ENCODE measurements at regions not wholly inside any gene's neighbourhood (a gene's known extent, or its start where the extent isn't known, plus 50 kb on each side); places are given as distances from the start of the nearest gene placed in this dataset.
"Not testable (repeated sequence)": the region's sequence is repeated elsewhere in the genome, so short reads cannot be mapped to it uniquely, and the experiment has no call there.

DNA sequence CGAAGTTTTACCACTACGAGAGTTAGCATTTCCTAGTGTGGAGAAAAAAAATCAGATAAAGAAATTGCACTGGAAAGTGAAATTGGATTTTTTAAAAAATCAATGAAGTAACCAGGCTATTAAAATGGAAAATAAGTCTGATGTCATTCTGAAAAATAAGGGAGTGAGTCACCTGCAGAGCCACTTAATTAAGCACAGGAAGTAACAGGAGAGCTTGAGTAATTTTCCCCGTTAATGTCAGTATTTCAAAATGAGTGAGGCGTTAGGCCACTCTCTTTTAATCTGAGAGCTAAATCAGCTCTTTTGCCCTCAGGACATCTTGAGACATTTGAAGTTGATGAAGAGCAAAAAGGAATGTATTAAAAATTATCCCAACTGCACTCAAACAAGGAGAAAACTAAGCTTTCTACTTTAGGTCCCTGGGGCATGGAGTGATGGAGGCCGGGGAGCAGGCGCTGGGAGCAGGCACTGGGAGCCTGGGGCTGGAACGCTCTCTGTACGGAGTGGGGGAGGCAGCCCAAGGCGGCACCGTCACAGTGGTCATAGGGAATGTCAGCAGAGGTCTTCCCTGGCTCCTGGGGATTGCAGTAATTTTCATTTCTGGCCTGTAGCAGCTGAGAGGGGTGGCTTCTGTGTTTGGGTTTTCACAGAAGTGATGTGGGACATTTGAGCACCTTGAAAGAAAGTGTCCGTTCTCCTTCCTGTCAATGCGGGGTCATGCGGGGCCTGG is 194.6 kb downstream of the BCL2L11 start:
- not testable (repeated sequence) for H3K9ac ChIP-seq (ENCODE audit: insufficient read depth, low read length); H3K9me3 ChIP-seq (ENCODE audit: control insufficient read depth, insufficient read depth, low read depth, low read length); H3K36me3 ChIP-seq (ENCODE audit: control insufficient read depth, insufficient read depth, low read length); H2AFZ ChIP-seq (ENCODE audit: low read length); H3K4me1 ChIP-seq (ENCODE audit: control insufficient read depth, extremely low read depth, insufficient read depth, low read length); H3K4me3 ChIP-seq (replicated peaks in 1 of 4; ENCODE audit: control extremely low read depth in 1 of 4, insufficient read depth in 1 of 4, low read depth in 3 of 4, low read length in 4 of 4); H4K20me1 ChIP-seq (ENCODE audit: control insufficient read depth, extremely low read depth, insufficient read depth, low read length); H3K4me2 ChIP-seq (ENCODE audit: extremely low read depth, insufficient read depth, low read length); H3K27me3 ChIP-seq (ENCODE audit: control insufficient read depth, insufficient read depth, low read length); H3K79me2 ChIP-seq (ENCODE audit: control insufficient read depth, insufficient read depth, low read length); H3K27ac ChIP-seq (ENCODE audit: insufficient read depth, low read length)
- DNase-seq (ENCODE audit: low read depth in 2 of 2), result peak in 1 of 2 donors; percentile 6

DNA sequence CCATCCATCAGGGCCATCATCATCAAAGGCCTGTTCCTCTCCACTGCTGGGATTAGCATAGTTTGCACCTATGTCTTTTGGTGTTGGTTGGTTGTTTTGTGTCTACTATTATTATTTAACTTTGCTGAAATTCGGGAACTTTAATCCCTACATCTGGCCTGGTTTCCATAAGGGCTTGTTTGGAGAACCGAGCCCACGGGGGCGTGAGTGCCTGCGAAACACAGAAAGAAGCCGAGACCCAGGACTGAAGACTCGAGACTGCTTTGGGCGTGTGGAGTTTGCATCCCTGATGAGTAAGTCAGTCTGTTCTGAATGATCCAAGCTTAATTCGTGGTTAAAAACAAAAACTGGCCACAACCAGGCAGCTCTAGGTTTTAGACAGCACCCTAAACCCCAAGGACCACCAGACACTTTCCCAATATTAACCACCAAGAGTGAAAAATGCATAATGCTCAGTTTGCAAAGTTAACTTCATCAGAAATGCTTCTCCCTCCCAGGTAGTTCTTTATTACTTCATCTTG is 195.6 kb downstream of the BCL2L11 start:
- not testable (repeated sequence) for H3K9ac ChIP-seq (ENCODE audit: insufficient read depth, low read length); DNase-seq (ENCODE audit: low read depth in 2 of 2); H4K20me1 ChIP-seq (ENCODE audit: control insufficient read depth, extremely low read depth, insufficient read depth, low read length); H2AFZ ChIP-seq (ENCODE audit: low read length); H3K27ac ChIP-seq (ENCODE audit: insufficient read depth, low read length); H3K27me3 ChIP-seq (ENCODE audit: control insufficient read depth, insufficient read depth, low read length); H3K4me3 ChIP-seq (replicated peaks in 1 of 4; ENCODE audit: control extremely low read depth in 1 of 4, insufficient read depth in 1 of 4, low read depth in 3 of 4, low read length in 4 of 4); H3K4me1 ChIP-seq (ENCODE audit: control insufficient read depth, extremely low read depth, insufficient read depth, low read length); H3K9me3 ChIP-seq (ENCODE audit: control insufficient read depth, insufficient read depth, low read depth, low read length); H3K79me2 ChIP-seq (ENCODE audit: control insufficient read depth, insufficient read depth, low read length); H3K4me2 ChIP-seq (ENCODE audit: extremely low read depth, insufficient read depth, low read length); H3K36me3 ChIP-seq (ENCODE audit: control insufficient read depth, insufficient read depth, low read length)

DNA sequence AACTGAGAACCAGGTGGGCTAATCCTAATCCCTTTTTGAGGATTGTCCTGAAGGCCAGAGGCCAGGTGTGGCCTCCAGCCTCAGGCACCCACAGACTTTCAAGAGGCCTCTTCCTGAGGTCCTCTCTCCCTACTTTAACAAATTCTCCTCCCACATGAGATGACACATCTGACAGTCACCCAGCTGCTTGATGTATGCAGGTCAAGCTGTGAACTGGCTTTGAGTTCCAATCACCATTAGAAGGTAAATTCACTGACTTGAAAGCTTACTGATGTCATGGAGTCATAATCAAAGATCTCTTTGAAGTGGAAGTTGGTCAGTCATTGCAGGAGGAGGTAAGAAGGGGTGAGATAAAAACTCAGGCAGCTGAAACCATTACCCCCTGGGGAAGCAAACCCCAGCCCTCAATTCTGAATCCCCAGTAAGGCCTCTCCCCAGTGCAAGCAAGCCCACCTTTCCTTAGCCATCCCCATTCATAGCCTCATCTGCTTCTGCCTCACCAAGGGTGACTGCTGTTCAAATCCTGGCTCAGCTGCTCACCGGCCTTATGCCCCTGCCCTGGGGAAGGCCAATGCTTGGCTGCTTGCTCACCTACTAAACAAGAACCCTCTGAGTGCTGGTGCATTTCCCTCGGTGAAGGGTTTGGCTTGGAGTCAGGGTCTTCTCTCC is 196.3 kb downstream of the BCL2L11 start:
- not testable (repeated sequence) for H3K9ac ChIP-seq (ENCODE audit: insufficient read depth, low read length); H3K9me3 ChIP-seq (ENCODE audit: control insufficient read depth, insufficient read depth, low read depth, low read length); H3K27me3 ChIP-seq (ENCODE audit: control insufficient read depth, insufficient read depth, low read length); H3K36me3 ChIP-seq (ENCODE audit: control insufficient read depth, insufficient read depth, low read length); H4K20me1 ChIP-seq (ENCODE audit: control insufficient read depth, extremely low read depth, insufficient read depth, low read length); H3K4me1 ChIP-seq (ENCODE audit: control insufficient read depth, extremely low read depth, insufficient read depth, low read length); H3K79me2 ChIP-seq (ENCODE audit: control insufficient read depth, insufficient read depth, low read length); H3K4me2 ChIP-seq (ENCODE audit: extremely low read depth, insufficient read depth, low read length); DNase-seq (ENCODE audit: low read depth in 2 of 2); H3K4me3 ChIP-seq (replicated peaks in 1 of 4; ENCODE audit: control extremely low read depth in 1 of 4, insufficient read depth in 1 of 4, low read depth in 3 of 4, low read length in 4 of 4); H2AFZ ChIP-seq (ENCODE audit: low read length); H3K27ac ChIP-seq (ENCODE audit: insufficient read depth, low read length)

DNA sequence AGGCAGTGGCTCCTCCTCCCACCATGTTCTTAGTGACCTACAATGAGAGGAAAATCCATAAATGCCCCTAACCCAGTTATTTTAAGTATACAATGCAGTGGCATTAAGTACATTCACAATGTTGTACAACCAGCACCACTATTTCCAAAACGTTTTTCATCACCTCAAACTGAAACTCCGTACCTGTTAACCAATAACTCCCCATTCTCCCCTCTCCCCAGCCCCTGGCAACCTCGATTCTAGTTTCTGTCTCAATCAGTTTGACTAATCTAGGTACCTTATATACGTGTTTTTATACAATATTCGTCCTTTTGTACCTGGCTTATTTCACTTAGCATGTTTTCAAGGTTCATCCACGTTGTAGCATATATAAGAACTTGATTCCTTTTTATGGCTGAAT is 198.8 kb downstream of the BCL2L11 start:
- not testable (repeated sequence) for H4K20me1 ChIP-seq (ENCODE audit: control insufficient read depth, extremely low read depth, insufficient read depth, low read length); H3K27ac ChIP-seq (ENCODE audit: insufficient read depth, low read length); H3K9ac ChIP-seq (ENCODE audit: insufficient read depth, low read length); H3K36me3 ChIP-seq (ENCODE audit: control insufficient read depth, insufficient read depth, low read length); H2AFZ ChIP-seq (ENCODE audit: low read length); H3K4me3 ChIP-seq (replicated peaks in 1 of 4; ENCODE audit: control extremely low read depth in 1 of 4, insufficient read depth in 1 of 4, low read depth in 3 of 4, low read length in 4 of 4); DNase-seq (ENCODE audit: low read depth in 2 of 2); H3K9me3 ChIP-seq (ENCODE audit: control insufficient read depth, insufficient read depth, low read depth, low read length); H3K4me1 ChIP-seq (ENCODE audit: control insufficient read depth, extremely low read depth, insufficient read depth, low read length); H3K27me3 ChIP-seq (ENCODE audit: control insufficient read depth, insufficient read depth, low read length); H3K4me2 ChIP-seq (ENCODE audit: extremely low read depth, insufficient read depth, low read length); H3K79me2 ChIP-seq (ENCODE audit: control insufficient read depth, insufficient read depth, low read length)

DNA sequence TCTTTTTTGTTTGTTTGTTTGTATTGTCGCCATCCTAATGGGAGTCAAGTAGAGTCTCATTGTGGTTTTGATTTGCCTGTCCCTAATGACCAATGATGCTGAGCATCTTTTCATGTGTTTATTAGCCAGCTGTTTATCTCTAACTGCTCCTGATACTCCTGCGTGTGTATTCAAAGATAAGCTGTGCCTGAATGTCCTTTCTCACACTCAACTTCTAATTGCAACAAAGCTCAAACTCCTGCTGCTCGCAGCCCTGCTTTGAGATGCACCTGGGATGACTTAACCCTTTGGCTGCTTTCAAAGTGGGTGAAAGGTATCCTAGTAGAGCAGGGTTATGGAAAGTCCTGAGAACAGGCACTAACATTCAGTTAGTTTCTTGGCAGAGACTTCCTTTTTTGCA is 199.6 kb downstream of the BCL2L11 start:
- not testable (repeated sequence) for H3K27ac ChIP-seq (ENCODE audit: insufficient read depth, low read length); H3K4me2 ChIP-seq (ENCODE audit: extremely low read depth, insufficient read depth, low read length); H4K20me1 ChIP-seq (ENCODE audit: control insufficient read depth, extremely low read depth, insufficient read depth, low read length); DNase-seq (ENCODE audit: low read depth in 2 of 2); H3K9me3 ChIP-seq (ENCODE audit: control insufficient read depth, insufficient read depth, low read depth, low read length); H3K36me3 ChIP-seq (ENCODE audit: control insufficient read depth, insufficient read depth, low read length); H3K4me1 ChIP-seq (ENCODE audit: control insufficient read depth, extremely low read depth, insufficient read depth, low read length); H3K27me3 ChIP-seq (ENCODE audit: control insufficient read depth, insufficient read depth, low read length); H3K9ac ChIP-seq (ENCODE audit: insufficient read depth, low read length); H3K79me2 ChIP-seq (ENCODE audit: control insufficient read depth, insufficient read depth, low read length); H3K4me3 ChIP-seq (replicated peaks in 1 of 4; ENCODE audit: control extremely low read depth in 1 of 4, insufficient read depth in 1 of 4, low read depth in 3 of 4, low read length in 4 of 4); H2AFZ ChIP-seq (ENCODE audit: low read length)

DNA sequence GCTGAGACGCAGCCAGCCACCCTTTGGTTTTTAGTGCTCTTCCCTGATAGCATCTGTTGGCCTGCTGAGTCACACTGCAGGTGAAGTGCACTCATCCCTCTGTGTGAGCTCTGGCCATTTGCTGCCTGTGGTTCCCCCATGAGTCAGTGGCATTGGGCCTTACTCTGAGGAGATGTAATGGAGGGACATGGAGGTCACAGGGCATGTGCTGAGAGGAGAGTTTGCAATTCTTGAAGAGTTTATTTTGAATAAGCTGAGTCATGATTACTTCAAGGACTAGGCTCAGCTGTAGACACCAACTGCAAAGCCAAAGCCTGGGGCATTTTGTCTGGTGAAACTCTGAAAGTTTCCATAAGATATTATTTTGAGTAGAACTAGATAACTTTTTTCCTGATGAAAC is 200.3 kb downstream of the BCL2L11 start:
- not testable (repeated sequence) for H4K20me1 ChIP-seq (ENCODE audit: control insufficient read depth, extremely low read depth, insufficient read depth, low read length); H3K27ac ChIP-seq (ENCODE audit: insufficient read depth, low read length); H3K4me1 ChIP-seq (ENCODE audit: control insufficient read depth, extremely low read depth, insufficient read depth, low read length); H3K36me3 ChIP-seq (ENCODE audit: control insufficient read depth, insufficient read depth, low read length); H3K79me2 ChIP-seq (ENCODE audit: control insufficient read depth, insufficient read depth, low read length); H2AFZ ChIP-seq (ENCODE audit: low read length); H3K9me3 ChIP-seq (ENCODE audit: control insufficient read depth, insufficient read depth, low read depth, low read length); H3K27me3 ChIP-seq (ENCODE audit: control insufficient read depth, insufficient read depth, low read length); H3K4me3 ChIP-seq (replicated peaks in 1 of 4; ENCODE audit: control extremely low read depth in 1 of 4, insufficient read depth in 1 of 4, low read depth in 3 of 4, low read length in 4 of 4); H3K4me2 ChIP-seq (ENCODE audit: extremely low read depth, insufficient read depth, low read length); H3K9ac ChIP-seq (ENCODE audit: insufficient read depth, low read length)
- DNase-seq (ENCODE audit: low read depth in 2 of 2), result peak; percentile 91 to 96

DNA sequence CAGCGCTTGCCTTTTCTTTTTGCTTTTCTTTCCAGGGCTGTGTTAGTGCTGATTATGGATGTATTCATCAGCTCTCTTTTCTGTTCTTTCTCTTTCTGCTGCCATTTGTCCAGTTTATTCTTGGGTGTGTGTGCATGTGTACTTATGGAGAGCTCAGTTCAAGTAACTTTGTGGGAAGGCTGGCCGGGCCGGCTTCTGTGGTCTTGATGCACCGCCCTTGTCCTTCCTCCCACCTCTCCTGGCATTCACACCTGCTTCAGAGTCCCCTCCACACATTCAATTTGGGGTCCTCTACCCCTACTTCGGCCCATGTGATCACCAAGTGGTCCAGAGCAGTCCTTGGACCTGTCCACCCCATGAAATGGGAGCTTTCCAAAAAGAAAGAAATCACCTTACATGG is 202.7 kb downstream of the BCL2L11 start:
- not testable (repeated sequence) for H3K9ac ChIP-seq (ENCODE audit: insufficient read depth, low read length); H3K4me1 ChIP-seq (ENCODE audit: control insufficient read depth, extremely low read depth, insufficient read depth, low read length); H3K4me2 ChIP-seq (ENCODE audit: extremely low read depth, insufficient read depth, low read length); DNase-seq (ENCODE audit: low read depth in 2 of 2); H2AFZ ChIP-seq (ENCODE audit: low read length); H4K20me1 ChIP-seq (ENCODE audit: control insufficient read depth, extremely low read depth, insufficient read depth, low read length); H3K27ac ChIP-seq (ENCODE audit: insufficient read depth, low read length); H3K9me3 ChIP-seq (ENCODE audit: control insufficient read depth, insufficient read depth, low read depth, low read length); H3K27me3 ChIP-seq (ENCODE audit: control insufficient read depth, insufficient read depth, low read length); H3K36me3 ChIP-seq (ENCODE audit: control insufficient read depth, insufficient read depth, low read length); H3K4me3 ChIP-seq (replicated peaks in 1 of 4; ENCODE audit: control extremely low read depth in 1 of 4, insufficient read depth in 1 of 4, low read depth in 3 of 4, low read length in 4 of 4); H3K79me2 ChIP-seq (ENCODE audit: control insufficient read depth, insufficient read depth, low read length)
